SK-N-SH treated with all-trans-retinoic acid at 6 μM for 48 hours (cell line): ENCODE measurements at regions not wholly inside any gene's neighbourhood (a gene's known extent, or its start where the extent isn't known, plus 50 kb on each side); places are given as distances from the start of the nearest gene placed in this dataset.

ENCODE experiments used
- ATAC-seq: fragments of 200-7000 bp; cut with Tn5 transposase; 3 replicates; pipeline ENCODE4 v1.9.1; 2020; ENCODE audit warnings: mild to moderate bottlenecking, moderate library complexity
- ARNTL ChIP-seq: fragments of 450-650 bp; formaldehyde crosslinking; IDR thresholded peaks from 2 replicates; pipeline ENCODE4 v1.5.0; 2020; ENCODE audit warnings: low read depth, mild to moderate bottlenecking, moderate library complexity, borderline replicate concordance
- BACH2 ChIP-seq: fragments of 250-450 bp; sonication (Bioruptor Pico); IDR thresholded peaks from 2 replicates; pipeline ENCODE4 v1.9.0; 2021; ENCODE audit warnings: mild to moderate bottlenecking, borderline replicate concordance
- GLIS3 ChIP-seq: fragments of 250-450 bp; sonication (Bioruptor Pico); IDR thresholded peaks from 2 replicates; pipeline ENCODE4 v1.5.0; 2020; ENCODE audit warnings: mild to moderate bottlenecking, moderate library complexity
- ISL1 ChIP-seq: fragments of 250-450 bp; sonication (Bioruptor Pico); IDR thresholded peaks from 2 replicates; pipeline ENCODE4 v2.1.2; 2022; ENCODE audit warnings: mild to moderate bottlenecking, moderate library complexity
- OSR1 ChIP-seq: fragments of 250-450 bp; sonication (Bioruptor Pico); IDR thresholded peaks from 2 replicates; pipeline ENCODE4 v1.8.0; 2022; ENCODE audit warnings: moderate library complexity, mild to moderate bottlenecking, inconsistent platforms
- PPARA ChIP-seq: fragments of 250-450 bp; sonication (Bioruptor Pico); IDR thresholded peaks from 2 replicates; pipeline ENCODE4 v1.5.0; 2020; ENCODE audit warnings: mild to moderate bottlenecking, borderline replicate concordance
- RARB ChIP-seq: fragments of 250-450 bp; sonication (Bioruptor Pico); IDR thresholded peaks from 2 replicates; pipeline ENCODE4 v1.8.0; 2021; ENCODE audit warnings: mild to moderate bottlenecking, moderate library complexity
- SNAI2 ChIP-seq: fragments of 250-450 bp; sonication (Bioruptor Pico); IDR thresholded peaks from 2 replicates; pipeline ENCODE4 v1.5.0; 2020; ENCODE audit warnings: mild to moderate bottlenecking, moderate library complexity
- TCF4 ChIP-seq: fragments of 250-450 bp; sonication (Bioruptor Pico); IDR thresholded peaks from 2 replicates; pipeline ENCODE4 v1.8.0; 2021; ENCODE audit warnings: mild to moderate bottlenecking, moderate library complexity, borderline replicate concordance
- TOX ChIP-seq: fragments of 250-450 bp; sonication (Bioruptor Pico); IDR thresholded peaks from 2 replicates; pipeline ENCODE4 v1.8.0; 2021; ENCODE audit warnings: mild to moderate bottlenecking, moderate library complexity, borderline replicate concordance
- ZC3H10 ChIP-seq: fragments of 250-450 bp; sonication (Bioruptor Pico); IDR thresholded peaks from 2 replicates; pipeline ENCODE4 v1.5.1; 2021; ENCODE audit warnings: mild to moderate bottlenecking, moderate library complexity
- ZFP3 ChIP-seq: fragments of 250-450 bp; sonication (Bioruptor Pico); IDR thresholded peaks from 2 replicates; pipeline ENCODE4 v1.5.0; 2020; ENCODE audit warnings: mild to moderate bottlenecking, moderate library complexity
- ZFP30 ChIP-seq: fragments of 450-650 bp; formaldehyde crosslinking; IDR thresholded peaks from 2 replicates; pipeline ENCODE4 v1.5.0; 2022; ENCODE audit warnings: mild to moderate bottlenecking, moderate library complexity
- ZNF565 ChIP-seq: fragments of 450-650 bp; formaldehyde crosslinking; conservative IDR thresholded peaks from 2 replicates; pipeline ENCODE4 v1.5.0; 2020; ENCODE audit warnings: low read depth, mild to moderate bottlenecking, moderate library complexity
- ZNF70 ChIP-seq: fragments of 450-650 bp; formaldehyde crosslinking; IDR thresholded peaks from 2 replicates; pipeline ENCODE4 v1.5.0; 2020; ENCODE audit warnings: mild to moderate bottlenecking, moderate library complexity
- ZNF8 ChIP-seq: fragments of 450-650 bp; formaldehyde crosslinking; IDR thresholded peaks from 2 replicates; pipeline ENCODE4 v1.5.0; 2020; ENCODE audit warnings: mild to moderate bottlenecking, moderate library complexity
- TF ChIP-seq, protein P1 (sequence below): fragments of 250-450 bp; sonication (Bioruptor Pico); IDR thresholded peaks from 2 replicates; pipeline ENCODE4 v1.8.0; 2020; ENCODE audit warnings: mild to moderate bottlenecking, moderate library complexity, borderline replicate concordance
- TF ChIP-seq, protein P2 (sequence below): fragments of 250-450 bp; sonication (Bioruptor Pico); IDR thresholded peaks from 2 replicates; pipeline ENCODE4 v1.5.1; 2020; ENCODE audit warnings: low read depth, mild to moderate bottlenecking, moderate library complexity
- TF ChIP-seq, protein P3 (sequence below): fragments of 250-450 bp; sonication (Bioruptor Pico); IDR thresholded peaks from 2 replicates; pipeline ENCODE4 v1.5.1; 2021; ENCODE audit warnings: mild to moderate bottlenecking, moderate library complexity
- TF ChIP-seq, protein P4 (sequence below): fragments of 250-450 bp; sonication (Bioruptor Pico); IDR thresholded peaks from 2 replicates; pipeline ENCODE4 v1.8.0; 2021; ENCODE audit warnings: low read depth, mild to moderate bottlenecking, moderate library complexity, borderline replicate concordance
- TF ChIP-seq, protein P5 (sequence below): fragments of 250-450 bp; sonication (Bioruptor Pico); IDR thresholded peaks from 2 replicates; pipeline ENCODE4 v1.5.0; 2020; ENCODE audit warnings: mild to moderate bottlenecking, moderate library complexity

DNA sequence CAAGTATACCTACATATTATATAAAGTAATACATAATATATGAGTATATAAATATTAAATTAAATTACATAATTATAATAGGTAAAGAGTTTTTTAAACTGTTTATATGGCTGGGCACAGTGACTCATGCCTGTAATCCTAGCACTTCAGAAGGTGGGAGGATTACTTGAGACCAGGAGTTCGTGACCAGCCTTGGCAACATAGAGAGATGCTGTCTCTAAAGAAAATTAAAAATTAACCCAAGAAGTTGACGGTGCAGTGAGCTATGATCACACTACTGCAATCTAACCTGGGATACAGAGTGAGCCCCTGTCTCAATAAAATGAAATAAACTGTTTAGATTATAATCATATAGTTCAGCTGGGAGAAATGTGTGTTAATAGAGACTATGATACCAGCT lies 363.0 kb downstream of the DDX10 start:
- ATAC-seq, result no peak
- TF ChIP-seq PPARA (no peak), GLIS3 (CRISPR knock-in tag) (no peak), TOX (CRISPR knock-in tag) (no peak), BACH2 (no peak), TCF4 (CRISPR knock-in tag) (no peak), ZC3H10 (CRISPR knock-in tag) (no peak), ZNF8 (CRISPR knock-in tag) (no peak), ZNF70 (CRISPR knock-in tag) (no peak), ISL1 (no peak), ARNTL (CRISPR knock-in tag) (no peak), ZNF565 (CRISPR knock-in tag) (no peak), SNAI2 (CRISPR knock-in tag) (no peak), ZFP30 (CRISPR knock-in tag) (no peak)
- TF ChIP-seq, protein P1, sequence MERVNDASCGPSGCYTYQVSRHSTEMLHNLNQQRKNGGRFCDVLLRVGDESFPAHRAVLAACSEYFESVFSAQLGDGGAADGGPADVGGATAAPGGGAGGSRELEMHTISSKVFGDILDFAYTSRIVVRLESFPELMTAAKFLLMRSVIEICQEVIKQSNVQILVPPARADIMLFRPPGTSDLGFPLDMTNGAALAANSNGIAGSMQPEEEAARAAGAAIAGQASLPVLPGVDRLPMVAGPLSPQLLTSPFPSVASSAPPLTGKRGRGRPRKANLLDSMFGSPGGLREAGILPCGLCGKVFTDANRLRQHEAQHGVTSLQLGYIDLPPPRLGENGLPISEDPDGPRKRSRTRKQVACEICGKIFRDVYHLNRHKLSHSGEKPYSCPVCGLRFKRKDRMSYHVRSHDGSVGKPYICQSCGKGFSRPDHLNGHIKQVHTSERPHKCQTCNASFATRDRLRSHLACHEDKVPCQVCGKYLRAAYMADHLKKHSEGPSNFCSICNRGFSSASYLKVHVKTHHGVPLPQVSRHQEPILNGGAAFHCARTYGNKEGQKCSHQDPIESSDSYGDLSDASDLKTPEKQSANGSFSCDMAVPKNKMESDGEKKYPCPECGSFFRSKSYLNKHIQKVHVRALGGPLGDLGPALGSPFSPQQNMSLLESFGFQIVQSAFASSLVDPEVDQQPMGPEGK (CRISPR knock-in tag), result no peak
- TF ChIP-seq, protein P2, sequence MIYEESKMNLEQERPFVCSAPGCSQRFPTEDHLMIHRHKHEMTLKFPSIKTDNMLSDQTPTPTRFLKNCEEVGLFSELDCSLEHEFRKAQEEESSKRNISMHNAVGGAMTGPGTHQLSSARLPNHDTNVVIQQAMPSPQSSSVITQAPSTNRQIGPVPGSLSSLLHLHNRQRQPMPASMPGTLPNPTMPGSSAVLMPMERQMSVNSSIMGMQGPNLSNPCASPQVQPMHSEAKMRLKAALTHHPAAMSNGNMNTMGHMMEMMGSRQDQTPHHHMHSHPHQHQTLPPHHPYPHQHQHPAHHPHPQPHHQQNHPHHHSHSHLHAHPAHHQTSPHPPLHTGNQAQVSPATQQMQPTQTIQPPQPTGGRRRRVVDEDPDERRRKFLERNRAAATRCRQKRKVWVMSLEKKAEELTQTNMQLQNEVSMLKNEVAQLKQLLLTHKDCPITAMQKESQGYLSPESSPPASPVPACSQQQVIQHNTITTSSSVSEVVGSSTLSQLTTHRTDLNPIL (CRISPR knock-in tag), result no peak
- TF ChIP-seq, protein P3, sequence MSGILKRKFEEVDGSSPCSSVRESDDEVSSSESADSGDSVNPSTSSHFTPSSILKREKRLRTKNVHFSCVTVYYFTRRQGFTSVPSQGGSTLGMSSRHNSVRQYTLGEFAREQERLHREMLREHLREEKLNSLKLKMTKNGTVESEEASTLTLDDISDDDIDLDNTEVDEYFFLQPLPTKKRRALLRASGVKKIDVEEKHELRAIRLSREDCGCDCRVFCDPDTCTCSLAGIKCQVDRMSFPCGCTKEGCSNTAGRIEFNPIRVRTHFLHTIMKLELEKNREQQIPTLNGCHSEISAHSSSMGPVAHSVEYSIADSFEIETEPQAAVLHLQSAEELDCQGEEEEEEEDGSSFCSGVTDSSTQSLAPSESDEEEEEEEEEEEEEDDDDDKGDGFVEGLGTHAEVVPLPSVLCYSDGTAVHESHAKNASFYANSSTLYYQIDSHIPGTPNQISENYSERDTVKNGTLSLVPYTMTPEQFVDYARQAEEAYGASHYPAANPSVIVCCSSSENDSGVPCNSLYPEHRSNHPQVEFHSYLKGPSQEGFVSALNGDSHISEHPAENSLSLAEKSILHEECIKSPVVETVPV, result no peak
- TF ChIP-seq, protein P4, sequence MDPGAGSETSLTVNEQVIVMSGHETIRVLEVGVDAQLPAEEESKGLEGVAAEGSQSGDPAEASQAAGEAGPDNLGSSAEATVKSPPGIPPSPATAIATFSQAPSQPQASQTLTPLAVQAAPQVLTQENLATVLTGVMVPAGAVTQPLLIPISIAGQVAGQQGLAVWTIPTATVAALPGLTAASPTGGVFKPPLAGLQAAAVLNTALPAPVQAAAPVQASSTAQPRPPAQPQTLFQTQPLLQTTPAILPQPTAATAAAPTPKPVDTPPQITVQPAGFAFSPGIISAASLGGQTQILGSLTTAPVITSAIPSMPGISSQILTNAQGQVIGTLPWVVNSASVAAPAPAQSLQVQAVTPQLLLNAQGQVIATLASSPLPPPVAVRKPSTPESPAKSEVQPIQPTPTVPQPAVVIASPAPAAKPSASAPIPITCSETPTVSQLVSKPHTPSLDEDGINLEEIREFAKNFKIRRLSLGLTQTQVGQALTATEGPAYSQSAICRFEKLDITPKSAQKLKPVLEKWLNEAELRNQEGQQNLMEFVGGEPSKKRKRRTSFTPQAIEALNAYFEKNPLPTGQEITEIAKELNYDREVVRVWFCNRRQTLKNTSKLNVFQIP (CRISPR knock-in tag), result no peak
- TF ChIP-seq, protein P5, sequence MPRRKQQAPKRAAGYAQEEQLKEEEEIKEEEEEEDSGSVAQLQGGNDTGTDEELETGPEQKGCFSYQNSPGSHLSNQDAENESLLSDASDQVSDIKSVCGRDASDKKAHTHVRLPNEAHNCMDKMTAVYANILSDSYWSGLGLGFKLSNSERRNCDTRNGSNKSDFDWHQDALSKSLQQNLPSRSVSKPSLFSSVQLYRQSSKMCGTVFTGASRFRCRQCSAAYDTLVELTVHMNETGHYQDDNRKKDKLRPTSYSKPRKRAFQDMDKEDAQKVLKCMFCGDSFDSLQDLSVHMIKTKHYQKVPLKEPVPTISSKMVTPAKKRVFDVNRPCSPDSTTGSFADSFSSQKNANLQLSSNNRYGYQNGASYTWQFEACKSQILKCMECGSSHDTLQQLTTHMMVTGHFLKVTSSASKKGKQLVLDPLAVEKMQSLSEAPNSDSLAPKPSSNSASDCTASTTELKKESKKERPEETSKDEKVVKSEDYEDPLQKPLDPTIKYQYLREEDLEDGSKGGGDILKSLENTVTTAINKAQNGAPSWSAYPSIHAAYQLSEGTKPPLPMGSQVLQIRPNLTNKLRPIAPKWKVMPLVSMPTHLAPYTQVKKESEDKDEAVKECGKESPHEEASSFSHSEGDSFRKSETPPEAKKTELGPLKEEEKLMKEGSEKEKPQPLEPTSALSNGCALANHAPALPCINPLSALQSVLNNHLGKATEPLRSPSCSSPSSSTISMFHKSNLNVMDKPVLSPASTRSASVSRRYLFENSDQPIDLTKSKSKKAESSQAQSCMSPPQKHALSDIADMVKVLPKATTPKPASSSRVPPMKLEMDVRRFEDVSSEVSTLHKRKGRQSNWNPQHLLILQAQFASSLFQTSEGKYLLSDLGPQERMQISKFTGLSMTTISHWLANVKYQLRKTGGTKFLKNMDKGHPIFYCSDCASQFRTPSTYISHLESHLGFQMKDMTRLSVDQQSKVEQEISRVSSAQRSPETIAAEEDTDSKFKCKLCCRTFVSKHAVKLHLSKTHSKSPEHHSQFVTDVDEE (CRISPR knock-in tag), result no peak
- TF ChIP-seq, all 23 proteins: peak for 0

DNA sequence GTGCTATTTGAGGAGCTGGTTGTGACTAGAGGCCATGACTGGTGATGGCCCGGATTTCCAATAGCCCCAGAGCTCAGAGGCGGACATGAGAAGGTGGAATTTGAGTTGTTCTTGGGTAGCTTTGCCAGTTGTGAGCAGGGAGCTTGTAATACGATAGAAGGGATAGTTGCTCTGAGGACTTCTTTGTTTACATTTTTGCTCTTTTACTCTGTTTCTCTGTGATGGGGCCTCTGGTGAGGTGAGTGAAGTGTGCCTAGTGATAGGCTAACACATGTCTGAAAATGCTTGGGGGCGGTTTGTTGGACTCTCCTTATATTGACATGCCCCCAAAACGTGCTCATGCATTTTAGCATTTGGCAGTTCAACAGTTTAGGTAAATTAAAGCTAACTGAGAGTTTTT lies 365.1 kb downstream of the DDX10 start:
- TF ChIP-seq ISL1 (no peak), TCF4 (CRISPR knock-in tag) (no peak), ZNF70 (CRISPR knock-in tag) (no peak), GLIS3 (CRISPR knock-in tag) (no peak), BACH2 (no peak), OSR1 (CRISPR knock-in tag) (no peak), ZFP3 (no peak), TOX (CRISPR knock-in tag) (no peak), ZNF565 (CRISPR knock-in tag) (no peak), ARNTL (CRISPR knock-in tag) (no peak)
- ATAC-seq, result no peak

DNA sequence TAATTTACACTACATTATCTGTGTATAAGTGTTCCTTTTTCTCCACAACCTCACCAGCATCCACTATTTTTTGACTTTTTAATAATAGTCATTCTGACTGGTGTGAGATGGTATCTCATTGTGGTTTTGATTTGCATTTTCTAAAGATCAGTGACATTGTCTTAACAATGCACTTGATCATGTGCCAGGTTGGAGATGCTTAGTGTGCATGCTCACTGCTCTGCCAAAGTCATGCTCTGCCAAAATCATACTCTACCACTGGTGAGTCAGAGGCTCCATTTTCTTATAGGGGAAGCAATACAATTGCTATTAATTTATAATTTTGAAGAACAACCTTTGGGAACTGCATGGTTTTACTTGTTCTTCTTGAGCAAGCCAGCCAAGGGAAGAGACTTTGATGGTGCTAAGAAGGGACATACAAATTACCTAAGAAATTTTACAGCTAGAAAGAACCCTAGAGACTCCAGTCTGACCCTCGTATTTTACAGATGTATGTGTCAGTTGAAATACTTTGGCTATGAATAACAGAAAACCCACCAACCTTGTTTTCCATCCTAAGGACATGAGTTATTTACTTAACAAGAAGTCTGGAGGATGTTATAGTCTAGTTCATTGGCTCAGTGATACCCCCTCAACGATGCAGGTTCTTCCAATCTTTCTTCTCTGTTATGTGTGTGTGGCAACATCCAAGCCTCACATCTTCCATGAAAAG lies 368.9 kb downstream of the DDX10 start:
- peak; percentile 85 for ATAC-seq
- no peak for TF ChIP-seq ZFP30 (CRISPR knock-in tag)
- no peak for TF ChIP-seq BACH2
- TF ChIP-seq, protein P1 (CRISPR knock-in tag), result no peak
- no peak for TF ChIP-seq OSR1 (CRISPR knock-in tag)
- no peak for TF ChIP-seq TOX (CRISPR knock-in tag)
- no peak for TF ChIP-seq RARB
- TF ChIP-seq, protein P3, result no peak
- no peak for TF ChIP-seq SNAI2 (CRISPR knock-in tag)
- TF ChIP-seq ZNF8 (CRISPR knock-in tag), result no peak
- TF ChIP-seq PPARA, result no peak
- no peak for TF ChIP-seq TCF4 (CRISPR knock-in tag)
- TF ChIP-seq ZNF70 (CRISPR knock-in tag), result no peak
- TF ChIP-seq ZFP3, result no peak
